Testis (tissue), 2 donors: ENCODE measurements at regions not wholly inside any gene's neighbourhood (a gene's known extent, or its start where the extent isn't known, plus 50 kb on each side); places are given as distances from the start of the nearest gene placed in this dataset.

Source experiments
- DNase-seq: peaks from one replicate; pipeline ENCODE4 v3.0.0-alpha.2; 2019
- H3K27ac ChIP-seq, 2 donors: fragments of 200-600 bp; sonication (generic); one replicate each; pipeline ENCODE4 v1.5.1; 2019
- H3K27me3 ChIP-seq: fragments of 200-600 bp; sonication (generic); one replicate; pipeline ENCODE4 v1.5.1; 2019
- H3K36me3 ChIP-seq: fragments of 200-600 bp; sonication (generic); one replicate; pipeline ENCODE4 v1.5.1; 2017; ENCODE audit warnings: low read depth; ENCODE audit errors: missing control alignments
- H3K4me1 ChIP-seq: fragments of 200-600 bp; sonication (generic); one replicate; pipeline ENCODE4 v1.5.1; 2019
- H3K4me3 ChIP-seq, 2 donors: fragments of 200-600 bp; sonication (generic); one replicate each; pipeline ENCODE4 v1.5.1; 2017 to 2019
- H3K9me3 ChIP-seq: fragments of 200-600 bp; sonication (generic); one replicate; pipeline ENCODE4 v1.5.1; 2017
- CTCF ChIP-seq, 3 experiments: fragments of 450-650 bp in 2 of 3; fragments of 200-600 bp in 1 of 3; sonication (generic) in 1 of 3; IDR thresholded peaks; one replicate each; pipeline ENCODE4 v1.5.1; 2016 to 2019; ENCODE audit warnings: antibody characterized with exemption in 3 of 3, mild to moderate bottlenecking in 2 of 3, moderate library complexity in 1 of 3
- POLR2A ChIP-seq: fragments of 450-650 bp; IDR thresholded peaks from one replicate; pipeline ENCODE4 v1.6.1; 2017; ENCODE audit warnings: antibody characterized with exemption, mild to moderate bottlenecking, moderate library complexity
- WGBS, 2 donors: methylation state at CpG; one replicate each; pipeline ENCODE4 v1.1.5; 2018; 5-methylcytosine and 5-hydroxymethylcytosine counted together
- intact Hi-C: fragments of 100-400 bp; cut with DNase I; formaldehyde crosslinking; loops from one replicate; pipeline ENCODE4 v1.15.1; 2023; ENCODE audit warnings: low total_unique reads

GRCh38 chr3:106371971-106372805 is 503.4 kb upstream of the CBLB start:
- no peaks in the 10 kb centered on the region for H3K4me1 ChIP-seq
- no peaks in the 10 kb centered on the region for H3K27me3 ChIP-seq
- H3K9me3 ChIP-seq, result no peaks in the 10 kb centered on the region
- intact Hi-C loops, result no loop called here
- no peak for DNase-seq
- H3K27ac ChIP-seq, result no peak overlapping the region
- no peak overlapping the region for H3K4me3 ChIP-seq
- 70 to 86% methylated on average over 1 of the region's 1 CpG for WGBS, 2 donors
- H3K36me3 ChIP-seq, result no peaks in the 10 kb centered on the region
- TF ChIP-seq POLR2A, result no peak
- TF ChIP-seq CTCF (IDR thresholded peaks at IDR 0.05), result no peak

GRCh38 chr3:106372806-106373190 is 504.0 kb upstream of the CBLB start:
- Histone ChIP-seq H3K9me3 (no peaks in the 10 kb centered on the region), H3K4me3 (no peak overlapping the region), H3K4me1 (no peaks in the 10 kb centered on the region), H3K27me3 (no peaks in the 10 kb centered on the region), H3K27ac (no peak overlapping the region), H3K36me3 (no peaks in the 10 kb centered on the region)
- no peak for DNase-seq
- 73 to 88% methylated on average over 1 of the region's 1 CpG for WGBS, 2 donors
- TF ChIP-seq POLR2A (no peak), CTCF (IDR thresholded peaks at IDR 0.05) (no peak)
- intact Hi-C loops, result no loop called here

GRCh38 chr3:106376016-106376570 is 507.3 kb upstream of the CBLB start:
- Histone ChIP-seq H3K4me3 (no peak overlapping the region), H3K27me3 (no peaks in the 10 kb centered on the region), H3K9me3 (no peaks in the 10 kb centered on the region), H3K27ac (no peak overlapping the region), H3K36me3 (no peaks in the 10 kb centered on the region), H3K4me1 (no peaks in the 10 kb centered on the region)
- 88 to 92% methylated on average over 5 of the region's 5 CpGs for WGBS, 2 donors
- TF ChIP-seq CTCF (IDR thresholded peaks at IDR 0.05) (no peak), POLR2A (no peak)
- intact Hi-C loops, result no loop called here
- no peak for DNase-seq

GRCh38 chr3:106379251-106379750 is 510.5 kb upstream of the CBLB start:
- TF ChIP-seq CTCF (IDR thresholded peaks at IDR 0.05) (no peak), POLR2A (no peak)
- intact Hi-C loops, result no loop called here
- DNase-seq, result no peak
- whole genome bisulfite sequencing, 2 donors, result 80 to 94% methylated on average over 6 of the region's 6 CpGs
- Histone ChIP-seq H3K4me1 (no peaks in the 10 kb centered on the region), H3K4me3 (no peak overlapping the region), H3K27me3 (no peaks in the 10 kb centered on the region), H3K9me3 (no peaks in the 10 kb centered on the region), H3K27ac (no peak overlapping the region), H3K36me3 (no peaks in the 10 kb centered on the region)
